GM23248 (cell line): ENCODE measurements at regions not wholly inside any gene's neighbourhood (a gene's known extent, or its start where the extent isn't known, plus 50 kb on each side); places are given as distances from the start of the nearest gene placed in this dataset.

Source experiments
- EZH2 ChIP-seq: fragments of 200-600 bp; sonication (generic); IDR thresholded peaks from 2 replicates; pipeline ENCODE4 v1.6.1; 2018; ENCODE audit warnings: antibody characterized with exemption, mild to moderate bottlenecking; ENCODE audit not compliant: insufficient read depth, poor library complexity, severe bottlenecking
- EZH2phosphoT487 ChIP-seq: fragments of 200-600 bp; sonication (generic); IDR thresholded peaks from 2 replicates; pipeline ENCODE4 v1.6.1; 2018; ENCODE audit warnings: antibody characterized with exemption, moderate library complexity, mild to moderate bottlenecking, low read depth; ENCODE audit not compliant: insufficient read depth

DNA sequence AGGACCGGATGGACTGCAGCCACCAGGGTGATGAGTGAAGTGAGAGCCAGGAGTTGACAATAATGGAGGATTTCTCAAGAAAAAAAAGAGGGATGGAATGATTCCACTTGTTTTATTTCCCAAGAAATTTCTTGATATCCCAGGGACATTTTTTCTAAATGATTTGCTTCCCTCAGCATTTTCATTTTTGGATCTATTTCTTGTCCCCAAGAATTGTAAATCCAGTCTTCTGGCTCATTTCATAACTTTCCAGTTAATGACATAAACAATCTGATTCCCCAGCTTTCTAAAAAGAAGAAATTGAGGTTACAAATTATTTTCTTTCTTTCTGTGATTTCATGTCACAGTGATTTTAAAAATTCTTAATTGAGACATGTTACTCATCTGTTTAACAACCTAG lies 446.5 kb downstream of the PRR16 start:
- TF ChIP-seq EZH2 (no peak), EZH2phosphoT487 (no peak)
